ENCODE measurements at regions not wholly inside any gene's neighbourhood (a gene's known extent, or its start where the extent isn't known, plus 50 kb on each side); places are given as distances from the start of the nearest gene placed in this dataset.

GRCh38 chr5:74413403-74414048 lies 227.0 kb downstream of the ENC1 start:
- ChIA-PET POLR2A (no interaction called here), CTCF (no interaction called here)
- Histone ChIP-seq H3K36me3 (ENCODE audit: control insufficient read depth in 2 of 2, insufficient read depth in 1 of 2, low read length in 2 of 2) (no peaks in the 10 kb centered on the region), H3K27ac (ENCODE audit: extremely low read depth, low read depth, low read length) (no peak overlapping the region), H3K9me3 (ENCODE audit: control insufficient read depth, insufficient read depth, low read depth, low read length) (no peaks in the 10 kb centered on the region), H3K4me3 (ENCODE audit: low read depth, low read length) (no peak overlapping the region), H3K4me1 (ENCODE audit: control insufficient read depth, insufficient read depth, low read length) (peaks cover 3% of the 10 kb centered on the region)
- TF ChIP-seq ZFHX2 (tag by site-specific recombination; conservative IDR thresholded peaks at IDR 0.05) = peak; percentile 30; the same call in 1 of the 2 replicates
- 0 out of 2 replicates have a peak, but pooled peaks have one; percentile 9 for TF ChIP-seq IKZF3 (tag by site-specific recombination; IDR thresholded peaks at IDR 0.05)
- no peak for TF ChIP-seq HOXD13 (CRISPR knock-in tag; IDR thresholded peaks at IDR 0.05; ENCODE audit: borderline replicate concordance)
- TF ChIP-seq EGR2 (tag by site-specific recombination; IDR thresholded peaks at IDR 0.05; ENCODE audit: low read depth) = peak; percentile 25; the same call in 1 of the 2 replicates
- TF ChIP-seq ZNF184 (tag by site-specific recombination; IDR thresholded peaks at IDR 0.05) = no peak

DNA sequence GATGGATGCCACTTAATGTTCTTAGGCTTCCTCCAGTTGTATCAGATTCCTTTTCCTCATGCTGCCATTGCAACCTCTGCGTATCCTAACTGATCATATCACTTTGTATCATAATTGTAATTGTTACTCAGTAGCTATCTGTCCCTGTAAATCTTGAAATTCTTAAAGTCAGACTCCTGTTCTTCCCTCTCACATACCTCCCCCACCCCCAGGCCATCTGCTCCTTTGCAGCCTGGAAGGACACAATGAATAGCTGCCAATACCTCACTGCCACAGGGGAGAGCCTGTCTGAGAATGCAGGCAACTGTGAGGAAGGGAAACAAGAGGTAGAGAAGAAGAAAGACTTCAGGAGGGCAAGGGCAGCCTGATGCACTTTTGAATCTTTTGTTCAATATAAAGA lies 228.5 kb downstream of the ENC1 start:
- Histone ChIP-seq H3K27ac (ENCODE audit: extremely low read depth, low read depth, low read length) (no peak overlapping the region), H3K4me3 (ENCODE audit: low read depth, low read length) (no peak overlapping the region), H3K9me3 (ENCODE audit: control insufficient read depth, insufficient read depth, low read depth, low read length) (no peaks in the 10 kb centered on the region), H3K36me3 (ENCODE audit: control insufficient read depth in 2 of 2, insufficient read depth in 1 of 2, low read length in 2 of 2) (no peaks in the 10 kb centered on the region), H3K4me1 (ENCODE audit: control insufficient read depth, insufficient read depth, low read length) (peaks cover 7% of the 10 kb centered on the region)
- ChIA-PET CTCF (no interaction called here), POLR2A (interaction anchor here (0.8 kb wide), 1 partner anchor 229 kb away, joined by 4 read pairs; the partner anchor contains the start of gene ENC1)
- TF ChIP-seq, protein P1, sequence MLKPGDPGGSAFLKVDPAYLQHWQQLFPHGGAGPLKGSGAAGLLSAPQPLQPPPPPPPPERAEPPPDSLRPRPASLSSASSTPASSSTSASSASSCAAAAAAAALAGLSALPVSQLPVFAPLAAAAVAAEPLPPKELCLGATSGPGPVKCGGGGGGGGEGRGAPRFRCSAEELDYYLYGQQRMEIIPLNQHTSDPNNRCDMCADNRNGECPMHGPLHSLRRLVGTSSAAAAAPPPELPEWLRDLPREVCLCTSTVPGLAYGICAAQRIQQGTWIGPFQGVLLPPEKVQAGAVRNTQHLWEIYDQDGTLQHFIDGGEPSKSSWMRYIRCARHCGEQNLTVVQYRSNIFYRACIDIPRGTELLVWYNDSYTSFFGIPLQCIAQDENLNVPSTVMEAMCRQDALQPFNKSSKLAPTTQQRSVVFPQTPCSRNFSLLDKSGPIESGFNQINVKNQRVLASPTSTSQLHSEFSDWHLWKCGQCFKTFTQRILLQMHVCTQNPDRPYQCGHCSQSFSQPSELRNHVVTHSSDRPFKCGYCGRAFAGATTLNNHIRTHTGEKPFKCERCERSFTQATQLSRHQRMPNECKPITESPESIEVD (tag by site-specific recombination; IDR thresholded peaks at IDR 0.05) = no peak
- TF ChIP-seq PRDM10 (tag by site-specific recombination; IDR thresholded peaks at IDR 0.05) (no peak), ZNF248 (tag by site-specific recombination; IDR thresholded peaks at IDR 0.05) (no peak), ZNF18 (tag by site-specific recombination; IDR thresholded peaks at IDR 0.05) (no peak), ZNF2 (tag by site-specific recombination; IDR thresholded peaks at IDR 0.05) (no peak), ZBTB17 (tag by site-specific recombination; IDR thresholded peaks at IDR 0.05) (no peak)

- no peaks in the 10 kb centered on the region for H3K36me3 ChIP-seq (ENCODE audit: control insufficient read depth in 2 of 2, insufficient read depth in 1 of 2, low read length in 2 of 2)
- H3K27ac ChIP-seq (ENCODE audit: extremely low read depth, low read depth, low read length) = no peak overlapping the region; the same call in 1 of the 2 replicates
- POLR2A ChIA-PET = no interaction called here
- H3K4me3 ChIP-seq (ENCODE audit: low read depth, low read length) = no peak overlapping the region
- peaks cover 5% of the 10 kb centered on the region; the same call in 1 of the 2 replicates for H3K4me1 ChIP-seq (ENCODE audit: control insufficient read depth, insufficient read depth, low read length)
- H3K9me3 ChIP-seq (ENCODE audit: control insufficient read depth, insufficient read depth, low read depth, low read length) = no peaks in the 10 kb centered on the region
- CTCF ChIA-PET = interaction anchor here (0.5 kb wide), 1 partner anchor 741 kb away, joined by 3 read pairs; no protein-coding TSS in a partner anchor
- no peak for TF ChIP-seq ZNF664 (tag by site-specific recombination; IDR thresholded peaks at IDR 0.05)
- TF ChIP-seq EGR2 (tag by site-specific recombination; IDR thresholded peaks at IDR 0.05; ENCODE audit: low read depth) = no peak
- TF ChIP-seq ZNF580 (tag by site-specific recombination; IDR thresholded peaks at IDR 0.05) = no peak
- no peak for TF ChIP-seq ZNF76 (tag by site-specific recombination; IDR thresholded peaks at IDR 0.05; ENCODE audit: borderline replicate concordance, low read depth)
- TF ChIP-seq ZNF391 (tag by site-specific recombination; IDR thresholded peaks at IDR 0.05; ENCODE audit: borderline replicate concordance, low read depth) = no peak
- no peak for TF ChIP-seq ZBTB17 (tag by site-specific recombination; IDR thresholded peaks at IDR 0.05)
- TF ChIP-seq ZFHX2 (tag by site-specific recombination; conservative IDR thresholded peaks at IDR 0.05) = no peak
- no peak for TF ChIP-seq ZNF121 (tag by site-specific recombination; IDR thresholded peaks at IDR 0.05)
- TF ChIP-seq ZNF19 (tag by site-specific recombination; IDR thresholded peaks at IDR 0.05; ENCODE audit: low read depth) = no peak
- TF ChIP-seq ZNF248 (tag by site-specific recombination; IDR thresholded peaks at IDR 0.05) = no peak
- TF ChIP-seq GLIS2 (tag by site-specific recombination; IDR thresholded peaks at IDR 0.05) = no peak
- no peak for TF ChIP-seq OSR2 (tag by site-specific recombination; IDR thresholded peaks at IDR 0.05)
- TF ChIP-seq ZNF354C (tag by site-specific recombination; IDR thresholded peaks at IDR 0.05; ENCODE audit: borderline replicate concordance, low read depth) = no peak
- TF ChIP-seq ZNF626 (tag by site-specific recombination; IDR thresholded peaks at IDR 0.05) = no peak
- TF ChIP-seq SP7 (tag by site-specific recombination; IDR thresholded peaks at IDR 0.05) = no peak
- no peak for TF ChIP-seq GLI2 (tag by site-specific recombination; IDR thresholded peaks at IDR 0.05; ENCODE audit: borderline replicate concordance, low read depth)
- no peak for TF ChIP-seq FEZF1 (tag by site-specific recombination; IDR thresholded peaks at IDR 0.05)
Measured at GRCh38 chr5:74409712-74410111, 230.8 kb downstream of the ENC1 start.

All from HEK293 (cell line).